ENCODE measurements at regions not wholly inside any gene's neighbourhood (a gene's known extent, or its start where the extent isn't known, plus 50 kb on each side); places are given as distances from the start of the nearest gene placed in this dataset.

- Mint-ChIP-seq H3K4me3 (no peak overlapping the region), H3K27me3 (ENCODE audit: low read depth) (peaks cover 11% of the 10 kb centered on the region), H3K27ac (no peak overlapping the region), H3K36me3 (ENCODE audit: low read depth) (no peaks in the 10 kb centered on the region), H3K9me3 (peaks cover 9% of the 10 kb centered on the region), H3K4me1 (ENCODE audit: low read depth) (peaks cover 3% of the 10 kb centered on the region)
Observed at GRCh38 chr6:130744576-130745366, 82.4 kb upstream of the SMLR1 start.

GRCh38 chr6:130748041-130748440 lies 79.2 kb upstream of the SMLR1 start:
- Mint-ChIP-seq H3K9me3 (peaks cover 9% of the 10 kb centered on the region), H3K4me1 (ENCODE audit: low read depth) (no peaks in the 10 kb centered on the region), H3K27me3 (ENCODE audit: low read depth) (peaks cover 10% of the 10 kb centered on the region), H3K36me3 (ENCODE audit: low read depth) (no peaks in the 10 kb centered on the region), H3K4me3 (no peak overlapping the region), H3K27ac (no peak overlapping the region)

- peaks cover 10% of the 10 kb centered on the region for H3K27me3 Mint-ChIP-seq (ENCODE audit: low read depth)
- peaks cover 9% of the 10 kb centered on the region for H3K9me3 Mint-ChIP-seq
- no peak overlapping the region for H3K27ac Mint-ChIP-seq
- no peaks in the 10 kb centered on the region for H3K4me1 Mint-ChIP-seq (ENCODE audit: low read depth)
- H3K36me3 Mint-ChIP-seq (ENCODE audit: low read depth) = no peaks in the 10 kb centered on the region
- no peak overlapping the region for H3K4me3 Mint-ChIP-seq
Observed at GRCh38 chr6:130749402-130749801, 77.8 kb upstream of the SMLR1 start.

- no peak overlapping the region for H3K27ac Mint-ChIP-seq
Observed at GRCh38 chr6:130752267-130752666, 74.9 kb upstream of the SMLR1 start.

GRCh38 chr6:130754786-130755367 lies 72.3 kb upstream of the SMLR1 start:
- H3K4me3 Mint-ChIP-seq = no peak overlapping the region
- peaks cover 8% of the 10 kb centered on the region for H3K4me1 Mint-ChIP-seq (ENCODE audit: low read depth)
- no peaks in the 10 kb centered on the region for H3K36me3 Mint-ChIP-seq (ENCODE audit: low read depth)
- H3K9me3 Mint-ChIP-seq = no peaks in the 10 kb centered on the region
- peaks cover 10% of the 10 kb centered on the region for H3K27me3 Mint-ChIP-seq (ENCODE audit: low read depth)
- H3K27ac Mint-ChIP-seq = no peak overlapping the region

More at GRCh38 chr6:130752267-130752666, 74.9 kb upstream of the SMLR1 start:
- no peaks in the 10 kb centered on the region for H3K4me1 Mint-ChIP-seq (ENCODE audit: low read depth)
- no peak overlapping the region for H3K4me3 Mint-ChIP-seq
- peaks cover 9% of the 10 kb centered on the region for H3K9me3 Mint-ChIP-seq
- H3K27me3 Mint-ChIP-seq (ENCODE audit: low read depth) = peaks cover 10% of the 10 kb centered on the region
- H3K36me3 Mint-ChIP-seq (ENCODE audit: low read depth) = no peaks in the 10 kb centered on the region

- no peak overlapping the region for H3K4me3 Mint-ChIP-seq
- no peaks in the 10 kb centered on the region for H3K36me3 Mint-ChIP-seq (ENCODE audit: low read depth)
- no peaks in the 10 kb centered on the region for H3K9me3 Mint-ChIP-seq
- peaks cover 16% of the 10 kb centered on the region for H3K27me3 Mint-ChIP-seq (ENCODE audit: low read depth)
- peaks cover 8% of the 10 kb centered on the region for H3K4me1 Mint-ChIP-seq (ENCODE audit: low read depth)
- H3K27ac Mint-ChIP-seq = no peak overlapping the region
Observed at GRCh38 chr6:130755368-130756034, 71.7 kb upstream of the SMLR1 start.

- no peaks in the 10 kb centered on the region for H3K36me3 Mint-ChIP-seq (ENCODE audit: low read depth)
- no peak overlapping the region for H3K4me3 Mint-ChIP-seq
- H3K27ac Mint-ChIP-seq = no peak overlapping the region
- peaks cover 8% of the 10 kb centered on the region for H3K4me1 Mint-ChIP-seq (ENCODE audit: low read depth)
- H3K27me3 Mint-ChIP-seq (ENCODE audit: low read depth) = peaks cover 11% of the 10 kb centered on the region
- no peaks in the 10 kb centered on the region for H3K9me3 Mint-ChIP-seq
Observed at GRCh38 chr6:130756824-130757223, 70.4 kb upstream of the SMLR1 start.

- H3K27me3 Mint-ChIP-seq (ENCODE audit: low read depth) = peaks cover 23% of the 10 kb centered on the region
- no peaks in the 10 kb centered on the region for H3K9me3 Mint-ChIP-seq
- no peak overlapping the region for H3K27ac Mint-ChIP-seq
- H3K36me3 Mint-ChIP-seq (ENCODE audit: low read depth) = no peaks in the 10 kb centered on the region
- H3K4me3 Mint-ChIP-seq = no peak overlapping the region
- peaks cover 8% of the 10 kb centered on the region for H3K4me1 Mint-ChIP-seq (ENCODE audit: low read depth)
Observed at GRCh38 chr6:130758813-130759212, 68.4 kb upstream of the SMLR1 start.

- Mint-ChIP-seq H3K27ac (no peak overlapping the region), H3K9me3 (no peaks in the 10 kb centered on the region), H3K4me1 (ENCODE audit: low read depth) (peaks cover 8% of the 10 kb centered on the region), H3K36me3 (ENCODE audit: low read depth) (no peaks in the 10 kb centered on the region), H3K27me3 (ENCODE audit: low read depth) (peaks cover 28% of the 10 kb centered on the region), H3K4me3 (no peak overlapping the region)
Observed at GRCh38 chr6:130760006-130760405, 67.2 kb upstream of the SMLR1 start.

GRCh38 chr6:130761286-130761685 lies 65.9 kb upstream of the SMLR1 start:
- H3K27ac Mint-ChIP-seq = no peak overlapping the region

GRCh38 chr6:130765181-130765727 lies 62.0 kb upstream of the SMLR1 start:
- no peaks in the 10 kb centered on the region for H3K9me3 Mint-ChIP-seq
- H3K27me3 Mint-ChIP-seq (ENCODE audit: low read depth) = peaks cover 33% of the 10 kb centered on the region
- H3K27ac Mint-ChIP-seq = no peak overlapping the region
- H3K4me3 Mint-ChIP-seq = no peak overlapping the region
- no peaks in the 10 kb centered on the region for H3K4me1 Mint-ChIP-seq (ENCODE audit: low read depth)
- H3K36me3 Mint-ChIP-seq (ENCODE audit: low read depth) = no peaks in the 10 kb centered on the region

More at GRCh38 chr6:130761286-130761685, 65.9 kb upstream of the SMLR1 start:
- H3K27me3 Mint-ChIP-seq (ENCODE audit: low read depth) = peaks cover 28% of the 10 kb centered on the region
- peaks cover 8% of the 10 kb centered on the region for H3K4me1 Mint-ChIP-seq (ENCODE audit: low read depth)
- H3K36me3 Mint-ChIP-seq (ENCODE audit: low read depth) = no peaks in the 10 kb centered on the region
- H3K4me3 Mint-ChIP-seq = no peak overlapping the region
- H3K9me3 Mint-ChIP-seq = no peaks in the 10 kb centered on the region

- H3K27ac Mint-ChIP-seq = no peak overlapping the region
- H3K27me3 Mint-ChIP-seq (ENCODE audit: low read depth) = peaks cover 31% of the 10 kb centered on the region
- no peak overlapping the region for H3K4me3 Mint-ChIP-seq
- H3K9me3 Mint-ChIP-seq = no peaks in the 10 kb centered on the region
- H3K4me1 Mint-ChIP-seq (ENCODE audit: low read depth) = no peaks in the 10 kb centered on the region
- H3K36me3 Mint-ChIP-seq (ENCODE audit: low read depth) = no peaks in the 10 kb centered on the region
Observed at GRCh38 chr6:130766239-130767144, 60.7 kb upstream of the SMLR1 start.

- H3K27me3 Mint-ChIP-seq (ENCODE audit: low read depth) = peaks cover 10% of the 10 kb centered on the region
- H3K9me3 Mint-ChIP-seq = no peaks in the 10 kb centered on the region
- H3K4me1 Mint-ChIP-seq (ENCODE audit: low read depth) = no peaks in the 10 kb centered on the region
Observed at GRCh38 chr6:130769861-130770260, 57.3 kb upstream of the SMLR1 start.

GRCh38 chr6:130771741-130772140 lies 55.5 kb upstream of the SMLR1 start:
- H3K36me3 Mint-ChIP-seq (ENCODE audit: low read depth) = no peaks in the 10 kb centered on the region
- peaks cover 7% of the 10 kb centered on the region for H3K4me1 Mint-ChIP-seq (ENCODE audit: low read depth)
- peaks cover 10% of the 10 kb centered on the region for H3K27me3 Mint-ChIP-seq (ENCODE audit: low read depth)
- H3K9me3 Mint-ChIP-seq = no peaks in the 10 kb centered on the region
- H3K4me3 Mint-ChIP-seq = no peak overlapping the region
- no peak overlapping the region for H3K27ac Mint-ChIP-seq

More at GRCh38 chr6:130769861-130770260, 57.3 kb upstream of the SMLR1 start:
- Mint-ChIP-seq H3K36me3 (ENCODE audit: low read depth) (no peaks in the 10 kb centered on the region), H3K27ac (no peak overlapping the region), H3K4me3 (no peak overlapping the region)

Data from T-helper 1 cell treated with Interleukin-12 subunit alpha and Interleukin-12 subunit beta and Interleukin-4 antibody, amounts not matched to agents 30 μg/mL and 1 μg/mL, for 36 hours (primary cell).